HepG2 (cell line): ENCODE measurements at regions not wholly inside any gene's neighbourhood (a gene's known extent, or its start where the extent isn't known, plus 50 kb on each side); places are given as distances from the start of the nearest gene placed in this dataset.

Experiments used
- ATAC-seq: fragments of 200-7000 bp; cut with Tn5 transposase; 3 replicates; pipeline ENCODE4 v1.9.1; 2020; ENCODE audit warnings: mild to moderate bottlenecking, moderate library complexity
- BruUV-seq: library from RNA; stranded (reverse); fragments of 400-500 nt; replicated peaks from 2 replicates; lab custom pipeline; 2021; lab: Mats Ljungman, UMichigan
- CTCF ChIA-PET: fragments of 300-600 bp; formaldehyde crosslinking; extraction: SDS; loops from one replicate; lab custom pipeline; 2021; ENCODE audit warnings: low total read pairs, inconsistent platforms, low intra/inter-chr PET ratio; lab: Yijun Ruan, JAX
- POLR2A ChIA-PET: fragments of 350-600 bp; sonication (Branson Sonifier 250); formaldehyde crosslinking; loops from one replicate; lab custom pipeline; 2020; ENCODE audit warnings: antibody characterized with exemption, inconsistent platforms; lab: Yijun Ruan, JAX
- DNase-seq: peaks from one replicate; pipeline ENCODE4 v3.0.0-alpha.2; 2015; ENCODE audit warnings: low spot score
- FAIRE-seq: peaks from 3 replicates; lab custom pipeline; 2011; peaks lifted over from hg19 to GRCh38; lab: Jason Lieb, UNC
- H2AFZ ChIP-seq: one replicate; pipeline ENCODE4 v1.6.1; 2011; ENCODE audit warnings: low read length, inconsistent platforms
- H3K27ac ChIP-seq: fragments of 300-600 bp; 3 replicates; pipeline ENCODE4 v1.8.0; 2011; ENCODE audit warnings: mixed run types, mild to moderate bottlenecking, mixed read lengths, low read length, inconsistent platforms; ENCODE audit not compliant: insufficient read depth; ENCODE audit errors: extremely low read length
- H3K27me3 ChIP-seq, 2 experiments: fragments of 200-600 bp in 1 of 2; 2 replicates in 1 of 2; 3 replicates in 1 of 2; pipeline versions ENCODE4 v1.6.0 to v1.8.0; 2011; ENCODE audit warnings: low read length in 2 of 2, mild to moderate bottlenecking in 2 of 2, moderate library complexity in 2 of 2, inconsistent platforms in 1 of 2; ENCODE audit not compliant: insufficient read depth in 2 of 2, control insufficient read depth in 1 of 2
- H3K36me3 ChIP-seq, 2 experiments: fragments of 200-600 bp in 1 of 2; replicated peaks in 1 of 2; 2 replicates in 1 of 2; 3 replicates in 1 of 2; pipeline versions ENCODE4 v1.5.1 to v1.8.0; 2011; ENCODE audit warnings: low read length in 2 of 2, inconsistent platforms in 1 of 2; ENCODE audit not compliant: insufficient read depth in 2 of 2, control insufficient read depth in 1 of 2
- H3K4me1 ChIP-seq: 2 replicates; pipeline ENCODE4 v1.5.1; 2012; ENCODE audit warnings: low read length, inconsistent platforms; ENCODE audit not compliant: insufficient read depth
- H3K4me2 ChIP-seq: 2 replicates; pipeline ENCODE4 v1.6.0; 2011; ENCODE audit warnings: low read depth, low read length, inconsistent platforms
- H3K4me3 ChIP-seq, 3 experiments: fragments of 200-600 bp in 1 of 3; sonication (generic), shearing (Covaris generic) in 1 of 3; replicated peaks in 1 of 3; 2 replicates each; pipeline ENCODE4 v1.5.1; 2011 to 2016; ENCODE audit warnings: low read length in 3 of 3, inconsistent platforms in 2 of 3, low read depth in 2 of 3, mild to moderate bottlenecking in 2 of 3, control low read depth in 1 of 3, mixed read lengths in 1 of 3; ENCODE audit not compliant: insufficient read depth in 1 of 3
- H3K79me2 ChIP-seq: one replicate; pipeline ENCODE4 v1.6.1; 2011; ENCODE audit warnings: low read length, inconsistent platforms; ENCODE audit not compliant: insufficient read depth
- H3K9ac ChIP-seq: 2 replicates; pipeline ENCODE4 v1.6.0; 2011; ENCODE audit warnings: mild to moderate bottlenecking, low read depth, low read length, inconsistent platforms; ENCODE audit not compliant: insufficient read depth
- H3K9me3 ChIP-seq: 2 replicates; pipeline ENCODE4 v1.5.1; 2012; ENCODE audit warnings: mild to moderate bottlenecking, low read length
- H4K20me1 ChIP-seq: 2 replicates; pipeline ENCODE4 v1.6.0; 2011; ENCODE audit warnings: inconsistent platforms, mild to moderate bottlenecking, low read length, moderate library complexity; ENCODE audit not compliant: insufficient read depth
- ETV6 ChIP-seq: sonication (generic); formaldehyde crosslinking; conservative IDR thresholded peaks from 2 replicates; pipeline ENCODE4 v1.4.0; 2020; ENCODE audit warnings: missing genetic modification reagents
- MAFF ChIP-seq: IDR thresholded peaks from 2 replicates; pipeline ENCODE4 v1.6.1; 2011; ENCODE audit warnings: low read depth, low read length, improper control_type of control experiment
- MAFK ChIP-seq, 2 experiments: IDR thresholded peaks in 1 of 2; conservative IDR thresholded peaks in 1 of 2; 2 replicates each; pipeline ENCODE4 v1.6.1; 2011; ENCODE audit warnings: improper control_type of control experiment in 2 of 2, low read length in 2 of 2
- PCBP2 ChIP-seq: fragments of 200-400 bp; formaldehyde crosslinking; optimal IDR thresholded peaks from 2 replicates; pipeline ENCODE3; 2018; ENCODE audit warnings: low read length, low read depth; ENCODE audit not compliant: poor library complexity, severe bottlenecking
- RERE ChIP-seq: IDR thresholded peaks from 2 replicates; pipeline ENCODE4 v1.6.1; 2016; ENCODE audit warnings: low read depth, missing genetic modification reagents, missing compliant biosample characterization
- ZNF770 ChIP-seq: sonication (generic); formaldehyde crosslinking; IDR thresholded peaks from 2 replicates; pipeline ENCODE4 v1.5.0; 2020; ENCODE audit warnings: mild to moderate bottlenecking, missing genetic modification reagents
- WGBS: methylation state at CpG from one replicate; pipeline ENCODE4 v1.1.6; 2017; ENCODE audit warnings: low lambda C conversion rate; 5-methylcytosine and 5-hydroxymethylcytosine counted together
- in situ Hi-C: cut with HindIII; loops from 2 replicates; pipeline ENCODE4 v1.10.0; 2017; ENCODE audit warnings: low pct_unique_long_range_greater_than_20kb; ENCODE audit not compliant: extremely low pct_ligation_motif_present
- intact Hi-C: fragments of 100-400 bp; cut with micrococcal nuclease; formaldehyde crosslinking; loops from one replicate; pipeline ENCODE4 v1.10.0; 2022; ENCODE audit not compliant: unreplicated experiment
- TF ChIP-seq, protein P1 (sequence below): sonication (generic); formaldehyde crosslinking; IDR thresholded peaks from 2 replicates; pipeline ENCODE4 v1.5.0; 2020; ENCODE audit warnings: missing genetic modification reagents, mild to moderate bottlenecking, borderline replicate concordance

- TF ChIP-seq, protein P1, sequence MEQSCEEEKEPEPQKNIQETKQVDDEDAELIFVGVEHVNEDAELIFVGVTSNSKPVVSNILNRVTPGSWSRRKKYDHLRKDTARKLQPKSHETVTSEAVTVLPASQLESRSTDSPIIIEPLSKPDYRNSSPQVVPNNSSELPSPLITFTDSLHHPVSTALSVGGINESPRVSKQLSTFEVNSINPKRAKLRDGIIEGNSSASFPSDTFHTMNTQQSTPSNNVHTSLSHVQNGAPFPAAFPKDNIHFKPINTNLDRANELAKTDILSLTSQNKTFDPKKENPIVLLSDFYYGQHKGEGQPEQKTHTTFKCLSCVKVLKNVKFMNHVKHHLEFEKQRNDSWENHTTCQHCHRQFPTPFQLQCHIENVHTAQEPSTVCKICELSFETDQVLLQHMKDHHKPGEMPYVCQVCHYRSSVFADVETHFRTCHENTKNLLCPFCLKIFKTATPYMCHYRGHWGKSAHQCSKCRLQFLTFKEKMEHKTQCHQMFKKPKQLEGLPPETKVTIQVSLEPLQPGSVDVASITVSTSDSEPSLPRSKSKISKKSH (CRISPR knock-in tag): no peak
- no peak for TF ChIP-seq RERE (CRISPR knock-in tag)
- TF ChIP-seq ETV6 (CRISPR knock-in tag): no peak
- TF ChIP-seq, all 625 proteins: peak for 0
Observed at GRCh38 chr13:22821589-22821988, 359.2 kb upstream of the SGCG start (continued).

DNA sequence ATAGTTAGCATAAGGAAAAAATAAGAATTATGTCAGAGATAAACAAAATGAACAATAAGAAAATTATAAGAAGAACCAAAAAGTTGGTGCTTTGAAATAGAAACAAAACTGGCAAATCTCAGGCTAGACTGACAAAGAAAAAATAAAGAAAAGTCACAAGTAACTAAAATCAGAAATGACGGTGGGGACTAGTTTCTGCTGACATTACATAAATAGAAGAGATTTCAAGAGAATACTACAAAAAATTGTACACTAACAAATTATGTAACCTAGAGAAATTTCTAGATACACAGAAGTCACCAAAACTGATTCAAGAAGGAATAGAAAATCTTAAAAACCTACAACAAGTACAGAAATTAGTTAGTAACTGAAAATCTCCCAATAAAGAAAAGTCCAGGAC, 355.6 kb upstream of the SGCG start:
- H3K9me3 ChIP-seq: no peaks in the 10 kb centered on the region
- H3K79me2 ChIP-seq: no peaks in the 10 kb centered on the region
- no peak overlapping the region for H3K9ac ChIP-seq
- H3K27ac ChIP-seq: no peak overlapping the region
- no peak for ATAC-seq
- WGBS: 3% methylated on average over 1 of the region's 1 CpG
- no peak overlapping the region for H2AFZ ChIP-seq
- peaks cover 6% of the 10 kb centered on the region; the same call in 1 of the 2 replicates for H3K4me1 ChIP-seq
- no peaks in the 10 kb centered on the region for H4K20me1 ChIP-seq
- in situ Hi-C loops (no loop called here), intact Hi-C loops (no loop called here)
- H3K27me3 ChIP-seq: no peaks in the 10 kb centered on the region
- no peak overlapping the region for H3K4me3 ChIP-seq
- CTCF ChIA-PET: no interaction called here
- no peak for FAIRE-seq
- no peak overlapping the region for H3K4me2 ChIP-seq
- TF ChIP-seq PCBP2: no peak
- peak; percentile 59 to 86; a peak in 3 of 4 replicates for TF ChIP-seq MAFK (conservative IDR thresholded peaks at IDR 0.05 in 1 of 2, IDR thresholded peaks at IDR 0.05 in 1 of 2; ENCODE audit: low read length in 2 of 2)
- peak; percentile 77 for TF ChIP-seq MAFF
- TF ChIP-seq ZNF770: no peak
- DNase-seq: no peak
- BruUV-seq: no TSS peak
- POLR2A ChIA-PET: no interaction called here
- no peaks in the 10 kb centered on the region for H3K36me3 ChIP-seq
